GM12891 (cell line): ENCODE measurements at regions not wholly inside any gene's neighbourhood (a gene's known extent, or its start where the extent isn't known, plus 50 kb on each side); places are given as distances from the start of the nearest gene placed in this dataset.
A peak's percentile ranks its signal among the peaks of the same experiment; 100 is the strongest.

Experiments
- PAX5 ChIP-seq: IDR thresholded peaks from 2 replicates; pipeline ENCODE4 v1.6.1; 2011; ENCODE audit warnings: low read length, moderate library complexity, mild to moderate bottlenecking; ENCODE audit not compliant: insufficient read depth, severe bottlenecking
- POLR2A ChIP-seq: IDR thresholded peaks from 2 replicates; pipeline ENCODE4 v1.6.1; 2011; ENCODE audit warnings: low read depth, low read length, control low read depth
- POLR2AphosphoS5 ChIP-seq: IDR thresholded peaks from 2 replicates; pipeline ENCODE4 v1.6.1; 2011; ENCODE audit warnings: low read depth, low read length, control low read depth
- POU2F2 ChIP-seq: IDR thresholded peaks from 2 replicates; pipeline ENCODE4 v1.6.1; 2011; ENCODE audit warnings: low read depth, mild to moderate bottlenecking, control low read depth, low read length, moderate library complexity
- SPI1 ChIP-seq: IDR thresholded peaks from 2 replicates; pipeline ENCODE4 v1.6.1; 2011; ENCODE audit warnings: low read depth, low read length, control low read depth
- TAF1 ChIP-seq: IDR thresholded peaks from 2 replicates; pipeline ENCODE4 v1.6.1; 2011; ENCODE audit warnings: low read depth, low read length, control low read depth

DNA sequence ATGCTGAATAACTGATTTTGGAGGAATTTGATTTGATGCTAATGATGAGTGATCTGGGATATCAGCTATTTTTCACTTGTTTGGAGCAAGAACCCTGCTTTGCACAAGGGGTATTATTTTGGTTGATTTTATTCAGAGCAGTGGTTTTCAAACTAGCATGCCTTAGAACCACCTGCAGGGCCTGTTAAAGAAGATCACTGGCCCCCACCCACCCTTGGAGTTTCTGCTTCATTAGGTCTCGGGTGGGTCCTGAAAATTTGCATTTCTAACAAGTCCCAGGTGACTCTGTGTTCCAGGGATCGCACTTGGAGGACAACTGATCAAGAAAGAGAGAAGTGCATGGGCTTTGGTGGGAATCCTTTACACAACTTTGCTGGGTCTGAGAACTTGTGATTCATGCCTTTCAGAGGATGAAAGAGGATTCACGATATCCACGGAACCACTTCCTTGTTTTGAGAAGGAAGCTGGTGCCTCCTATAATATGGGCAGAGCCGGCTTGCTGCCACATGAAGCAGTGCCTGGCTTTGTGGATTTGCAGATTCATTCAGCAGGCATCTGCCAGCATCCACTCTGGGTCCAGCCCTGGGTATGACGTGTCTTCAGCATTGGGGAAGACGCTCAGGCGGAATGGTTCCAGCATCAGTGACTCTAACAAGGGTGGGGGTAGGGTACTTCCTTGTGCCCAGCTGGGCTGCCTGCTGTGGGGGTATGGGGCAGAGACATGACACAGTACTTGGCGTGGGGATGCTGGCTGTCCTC, 106.6 kb upstream of the PITX1 start:
- TF ChIP-seq POLR2AphosphoS5, result no peak
- no peak for TF ChIP-seq POLR2A
- no peak for TF ChIP-seq TAF1
- no peak for TF ChIP-seq PAX5
- 0 out of 2 replicates have a peak, but pooled peaks have one; percentile 12 for TF ChIP-seq SPI1
- TF ChIP-seq POU2F2, result no peak
